SK-N-SH treated with all-trans-retinoic acid at 6 μM for 48 hours (cell line): ENCODE measurements at regions not wholly inside any gene's neighbourhood (a gene's known extent, or its start where the extent isn't known, plus 50 kb on each side); places are given as distances from the start of the nearest gene placed in this dataset.

Source experiments
- ATAC-seq: fragments of 200-7000 bp; cut with Tn5 transposase; 3 replicates; pipeline ENCODE4 v1.9.1; 2020; ENCODE audit warnings: mild to moderate bottlenecking, moderate library complexity
- ARNTL ChIP-seq: fragments of 450-650 bp; formaldehyde crosslinking; IDR thresholded peaks from 2 replicates; pipeline ENCODE4 v1.5.0; 2020; ENCODE audit warnings: low read depth, mild to moderate bottlenecking, moderate library complexity, borderline replicate concordance
- BACH2 ChIP-seq: fragments of 250-450 bp; sonication (Bioruptor Pico); IDR thresholded peaks from 2 replicates; pipeline ENCODE4 v1.9.0; 2021; ENCODE audit warnings: mild to moderate bottlenecking, borderline replicate concordance
- ESRRG ChIP-seq: fragments of 250-450 bp; sonication (Bioruptor Pico); IDR thresholded peaks from 2 replicates; pipeline ENCODE4 v1.6.1; 2021; ENCODE audit warnings: mild to moderate bottlenecking
- GLIS3 ChIP-seq: fragments of 250-450 bp; sonication (Bioruptor Pico); IDR thresholded peaks from 2 replicates; pipeline ENCODE4 v1.5.0; 2020; ENCODE audit warnings: mild to moderate bottlenecking, moderate library complexity
- ISL1 ChIP-seq: fragments of 250-450 bp; sonication (Bioruptor Pico); IDR thresholded peaks from 2 replicates; pipeline ENCODE4 v2.1.2; 2022; ENCODE audit warnings: mild to moderate bottlenecking, moderate library complexity
- OSR1 ChIP-seq: fragments of 250-450 bp; sonication (Bioruptor Pico); IDR thresholded peaks from 2 replicates; pipeline ENCODE4 v1.8.0; 2022; ENCODE audit warnings: moderate library complexity, mild to moderate bottlenecking, inconsistent platforms
- PPARA ChIP-seq: fragments of 250-450 bp; sonication (Bioruptor Pico); IDR thresholded peaks from 2 replicates; pipeline ENCODE4 v1.5.0; 2020; ENCODE audit warnings: mild to moderate bottlenecking, borderline replicate concordance
- RARB ChIP-seq: fragments of 250-450 bp; sonication (Bioruptor Pico); IDR thresholded peaks from 2 replicates; pipeline ENCODE4 v1.8.0; 2021; ENCODE audit warnings: mild to moderate bottlenecking, moderate library complexity
- SNAI2 ChIP-seq: fragments of 250-450 bp; sonication (Bioruptor Pico); IDR thresholded peaks from 2 replicates; pipeline ENCODE4 v1.5.0; 2020; ENCODE audit warnings: mild to moderate bottlenecking, moderate library complexity
- TCF4 ChIP-seq: fragments of 250-450 bp; sonication (Bioruptor Pico); IDR thresholded peaks from 2 replicates; pipeline ENCODE4 v1.8.0; 2021; ENCODE audit warnings: mild to moderate bottlenecking, moderate library complexity, borderline replicate concordance
- TOX ChIP-seq: fragments of 250-450 bp; sonication (Bioruptor Pico); IDR thresholded peaks from 2 replicates; pipeline ENCODE4 v1.8.0; 2021; ENCODE audit warnings: mild to moderate bottlenecking, moderate library complexity, borderline replicate concordance
- ZC3H10 ChIP-seq: fragments of 250-450 bp; sonication (Bioruptor Pico); IDR thresholded peaks from 2 replicates; pipeline ENCODE4 v1.5.1; 2021; ENCODE audit warnings: mild to moderate bottlenecking, moderate library complexity
- ZFP3 ChIP-seq: fragments of 250-450 bp; sonication (Bioruptor Pico); IDR thresholded peaks from 2 replicates; pipeline ENCODE4 v1.5.0; 2020; ENCODE audit warnings: mild to moderate bottlenecking, moderate library complexity
- ZFP30 ChIP-seq: fragments of 450-650 bp; formaldehyde crosslinking; IDR thresholded peaks from 2 replicates; pipeline ENCODE4 v1.5.0; 2022; ENCODE audit warnings: mild to moderate bottlenecking, moderate library complexity
- ZNF565 ChIP-seq: fragments of 450-650 bp; formaldehyde crosslinking; conservative IDR thresholded peaks from 2 replicates; pipeline ENCODE4 v1.5.0; 2020; ENCODE audit warnings: low read depth, mild to moderate bottlenecking, moderate library complexity
- ZNF70 ChIP-seq: fragments of 450-650 bp; formaldehyde crosslinking; IDR thresholded peaks from 2 replicates; pipeline ENCODE4 v1.5.0; 2020; ENCODE audit warnings: mild to moderate bottlenecking, moderate library complexity
- ZNF8 ChIP-seq: fragments of 450-650 bp; formaldehyde crosslinking; IDR thresholded peaks from 2 replicates; pipeline ENCODE4 v1.5.0; 2020; ENCODE audit warnings: mild to moderate bottlenecking, moderate library complexity
- TF ChIP-seq, protein P1 (sequence below): fragments of 250-450 bp; sonication (Bioruptor Pico); IDR thresholded peaks from 2 replicates; pipeline ENCODE4 v1.5.0; 2020; ENCODE audit warnings: mild to moderate bottlenecking, moderate library complexity
- TF ChIP-seq, protein P2 (sequence below): fragments of 250-450 bp; sonication (Bioruptor Pico); IDR thresholded peaks from 2 replicates; pipeline ENCODE4 v1.8.0; 2020; ENCODE audit warnings: mild to moderate bottlenecking, moderate library complexity, borderline replicate concordance
- TF ChIP-seq, protein P3 (sequence below): fragments of 250-450 bp; sonication (Bioruptor Pico); IDR thresholded peaks from 2 replicates; pipeline ENCODE4 v1.5.1; 2021; ENCODE audit warnings: mild to moderate bottlenecking, moderate library complexity
- TF ChIP-seq, protein P4 (sequence below): fragments of 250-450 bp; sonication (Bioruptor Pico); IDR thresholded peaks from 2 replicates; pipeline ENCODE4 v1.5.1; 2020; ENCODE audit warnings: low read depth, mild to moderate bottlenecking, moderate library complexity
- TF ChIP-seq, protein P5 (sequence below): fragments of 250-450 bp; sonication (Bioruptor Pico); IDR thresholded peaks from 2 replicates; pipeline ENCODE4 v1.8.0; 2021; ENCODE audit warnings: low read depth, mild to moderate bottlenecking, moderate library complexity, borderline replicate concordance

DNA sequence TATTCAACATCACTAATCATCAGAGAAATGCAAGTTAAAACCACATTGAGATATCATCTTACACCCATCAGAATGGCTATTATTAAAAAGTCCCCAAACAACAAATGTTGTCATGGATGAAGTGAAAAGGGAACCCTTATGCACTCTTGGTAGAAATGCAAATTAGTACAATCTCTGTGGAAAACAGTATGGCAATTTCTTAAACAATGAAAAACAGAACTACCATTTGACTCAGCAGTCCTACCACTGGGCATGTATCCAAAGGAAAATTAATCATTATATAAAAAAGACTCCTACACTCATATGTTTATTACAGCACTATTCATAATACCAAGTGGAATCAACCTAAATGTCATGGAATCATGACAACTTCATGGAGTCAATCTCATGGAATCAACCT lies 611.3 kb upstream of the GJE1 start:
- ATAC-seq = no peak
- TF ChIP-seq ZFP30 (CRISPR knock-in tag) (no peak), ESRRG (CRISPR knock-in tag) (no peak), ZC3H10 (CRISPR knock-in tag) (no peak), ZNF70 (CRISPR knock-in tag) (no peak), RARB (CRISPR knock-in tag) (no peak), TOX (CRISPR knock-in tag) (no peak), ISL1 (CRISPR knock-in tag) (no peak), PPARA (CRISPR knock-in tag) (no peak), SNAI2 (CRISPR knock-in tag) (no peak), ZNF8 (no peak), TCF4 (CRISPR knock-in tag) (no peak), ZFP3 (CRISPR knock-in tag) (no peak), OSR1 (CRISPR knock-in tag) (no peak)
- TF ChIP-seq, protein P1, sequence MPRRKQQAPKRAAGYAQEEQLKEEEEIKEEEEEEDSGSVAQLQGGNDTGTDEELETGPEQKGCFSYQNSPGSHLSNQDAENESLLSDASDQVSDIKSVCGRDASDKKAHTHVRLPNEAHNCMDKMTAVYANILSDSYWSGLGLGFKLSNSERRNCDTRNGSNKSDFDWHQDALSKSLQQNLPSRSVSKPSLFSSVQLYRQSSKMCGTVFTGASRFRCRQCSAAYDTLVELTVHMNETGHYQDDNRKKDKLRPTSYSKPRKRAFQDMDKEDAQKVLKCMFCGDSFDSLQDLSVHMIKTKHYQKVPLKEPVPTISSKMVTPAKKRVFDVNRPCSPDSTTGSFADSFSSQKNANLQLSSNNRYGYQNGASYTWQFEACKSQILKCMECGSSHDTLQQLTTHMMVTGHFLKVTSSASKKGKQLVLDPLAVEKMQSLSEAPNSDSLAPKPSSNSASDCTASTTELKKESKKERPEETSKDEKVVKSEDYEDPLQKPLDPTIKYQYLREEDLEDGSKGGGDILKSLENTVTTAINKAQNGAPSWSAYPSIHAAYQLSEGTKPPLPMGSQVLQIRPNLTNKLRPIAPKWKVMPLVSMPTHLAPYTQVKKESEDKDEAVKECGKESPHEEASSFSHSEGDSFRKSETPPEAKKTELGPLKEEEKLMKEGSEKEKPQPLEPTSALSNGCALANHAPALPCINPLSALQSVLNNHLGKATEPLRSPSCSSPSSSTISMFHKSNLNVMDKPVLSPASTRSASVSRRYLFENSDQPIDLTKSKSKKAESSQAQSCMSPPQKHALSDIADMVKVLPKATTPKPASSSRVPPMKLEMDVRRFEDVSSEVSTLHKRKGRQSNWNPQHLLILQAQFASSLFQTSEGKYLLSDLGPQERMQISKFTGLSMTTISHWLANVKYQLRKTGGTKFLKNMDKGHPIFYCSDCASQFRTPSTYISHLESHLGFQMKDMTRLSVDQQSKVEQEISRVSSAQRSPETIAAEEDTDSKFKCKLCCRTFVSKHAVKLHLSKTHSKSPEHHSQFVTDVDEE (CRISPR knock-in tag) = no peak
- TF ChIP-seq, protein P2, sequence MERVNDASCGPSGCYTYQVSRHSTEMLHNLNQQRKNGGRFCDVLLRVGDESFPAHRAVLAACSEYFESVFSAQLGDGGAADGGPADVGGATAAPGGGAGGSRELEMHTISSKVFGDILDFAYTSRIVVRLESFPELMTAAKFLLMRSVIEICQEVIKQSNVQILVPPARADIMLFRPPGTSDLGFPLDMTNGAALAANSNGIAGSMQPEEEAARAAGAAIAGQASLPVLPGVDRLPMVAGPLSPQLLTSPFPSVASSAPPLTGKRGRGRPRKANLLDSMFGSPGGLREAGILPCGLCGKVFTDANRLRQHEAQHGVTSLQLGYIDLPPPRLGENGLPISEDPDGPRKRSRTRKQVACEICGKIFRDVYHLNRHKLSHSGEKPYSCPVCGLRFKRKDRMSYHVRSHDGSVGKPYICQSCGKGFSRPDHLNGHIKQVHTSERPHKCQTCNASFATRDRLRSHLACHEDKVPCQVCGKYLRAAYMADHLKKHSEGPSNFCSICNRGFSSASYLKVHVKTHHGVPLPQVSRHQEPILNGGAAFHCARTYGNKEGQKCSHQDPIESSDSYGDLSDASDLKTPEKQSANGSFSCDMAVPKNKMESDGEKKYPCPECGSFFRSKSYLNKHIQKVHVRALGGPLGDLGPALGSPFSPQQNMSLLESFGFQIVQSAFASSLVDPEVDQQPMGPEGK (CRISPR knock-in tag) = no peak
- TF ChIP-seq, protein P3, sequence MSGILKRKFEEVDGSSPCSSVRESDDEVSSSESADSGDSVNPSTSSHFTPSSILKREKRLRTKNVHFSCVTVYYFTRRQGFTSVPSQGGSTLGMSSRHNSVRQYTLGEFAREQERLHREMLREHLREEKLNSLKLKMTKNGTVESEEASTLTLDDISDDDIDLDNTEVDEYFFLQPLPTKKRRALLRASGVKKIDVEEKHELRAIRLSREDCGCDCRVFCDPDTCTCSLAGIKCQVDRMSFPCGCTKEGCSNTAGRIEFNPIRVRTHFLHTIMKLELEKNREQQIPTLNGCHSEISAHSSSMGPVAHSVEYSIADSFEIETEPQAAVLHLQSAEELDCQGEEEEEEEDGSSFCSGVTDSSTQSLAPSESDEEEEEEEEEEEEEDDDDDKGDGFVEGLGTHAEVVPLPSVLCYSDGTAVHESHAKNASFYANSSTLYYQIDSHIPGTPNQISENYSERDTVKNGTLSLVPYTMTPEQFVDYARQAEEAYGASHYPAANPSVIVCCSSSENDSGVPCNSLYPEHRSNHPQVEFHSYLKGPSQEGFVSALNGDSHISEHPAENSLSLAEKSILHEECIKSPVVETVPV (CRISPR knock-in tag) = no peak
- TF ChIP-seq, protein P4, sequence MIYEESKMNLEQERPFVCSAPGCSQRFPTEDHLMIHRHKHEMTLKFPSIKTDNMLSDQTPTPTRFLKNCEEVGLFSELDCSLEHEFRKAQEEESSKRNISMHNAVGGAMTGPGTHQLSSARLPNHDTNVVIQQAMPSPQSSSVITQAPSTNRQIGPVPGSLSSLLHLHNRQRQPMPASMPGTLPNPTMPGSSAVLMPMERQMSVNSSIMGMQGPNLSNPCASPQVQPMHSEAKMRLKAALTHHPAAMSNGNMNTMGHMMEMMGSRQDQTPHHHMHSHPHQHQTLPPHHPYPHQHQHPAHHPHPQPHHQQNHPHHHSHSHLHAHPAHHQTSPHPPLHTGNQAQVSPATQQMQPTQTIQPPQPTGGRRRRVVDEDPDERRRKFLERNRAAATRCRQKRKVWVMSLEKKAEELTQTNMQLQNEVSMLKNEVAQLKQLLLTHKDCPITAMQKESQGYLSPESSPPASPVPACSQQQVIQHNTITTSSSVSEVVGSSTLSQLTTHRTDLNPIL (CRISPR knock-in tag) = no peak

DNA sequence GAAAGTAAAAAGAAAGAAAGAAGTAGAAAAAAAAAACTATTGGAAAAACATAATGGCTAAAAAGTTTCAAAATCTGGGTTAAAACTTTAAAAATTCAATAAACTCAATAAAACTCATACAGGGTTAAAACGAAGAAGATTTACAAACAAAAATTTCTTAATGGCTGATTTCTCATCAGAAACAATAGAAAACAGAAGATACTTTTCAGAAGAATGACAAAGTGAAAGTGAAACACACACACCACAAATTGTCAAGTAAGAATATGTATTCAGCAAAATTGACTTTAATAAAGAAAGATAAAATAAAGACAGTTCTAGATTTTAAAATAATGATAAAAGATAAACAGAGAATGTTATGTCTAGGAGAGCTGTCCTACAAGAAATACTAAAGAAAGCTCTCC lies 618.9 kb upstream of the GJE1 start:
- no peak for ATAC-seq
- no peak for TF ChIP-seq TCF4 (CRISPR knock-in tag)
- no peak for TF ChIP-seq TOX (CRISPR knock-in tag)
- no peak for TF ChIP-seq ISL1 (CRISPR knock-in tag)
- TF ChIP-seq ZC3H10 (CRISPR knock-in tag) = no peak

DNA sequence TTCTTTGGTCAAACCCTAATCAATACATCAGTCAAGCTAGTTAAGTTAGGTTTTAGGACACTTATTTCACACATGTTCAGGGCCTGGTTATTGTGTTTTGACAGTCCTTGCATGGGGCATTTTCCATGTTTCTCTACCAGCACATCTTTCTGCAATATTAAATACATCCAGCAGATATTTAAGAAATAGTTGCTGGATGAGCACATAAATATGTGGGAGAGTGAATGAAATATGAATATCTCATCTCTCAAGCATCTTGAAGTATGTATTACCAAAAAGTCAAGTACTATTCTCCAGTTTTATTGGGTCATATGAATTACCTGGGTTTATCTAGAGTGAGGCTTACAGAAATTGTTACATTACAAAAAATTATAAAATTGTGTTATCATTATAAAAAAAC lies 621.9 kb upstream of the GJE1 start:
- ATAC-seq = peak; percentile 65
- no peak for TF ChIP-seq ZNF8
- no peak for TF ChIP-seq GLIS3 (CRISPR knock-in tag)
- TF ChIP-seq BACH2 (CRISPR knock-in tag) = no peak
- no peak for TF ChIP-seq SNAI2 (CRISPR knock-in tag)
- TF ChIP-seq, protein P5, sequence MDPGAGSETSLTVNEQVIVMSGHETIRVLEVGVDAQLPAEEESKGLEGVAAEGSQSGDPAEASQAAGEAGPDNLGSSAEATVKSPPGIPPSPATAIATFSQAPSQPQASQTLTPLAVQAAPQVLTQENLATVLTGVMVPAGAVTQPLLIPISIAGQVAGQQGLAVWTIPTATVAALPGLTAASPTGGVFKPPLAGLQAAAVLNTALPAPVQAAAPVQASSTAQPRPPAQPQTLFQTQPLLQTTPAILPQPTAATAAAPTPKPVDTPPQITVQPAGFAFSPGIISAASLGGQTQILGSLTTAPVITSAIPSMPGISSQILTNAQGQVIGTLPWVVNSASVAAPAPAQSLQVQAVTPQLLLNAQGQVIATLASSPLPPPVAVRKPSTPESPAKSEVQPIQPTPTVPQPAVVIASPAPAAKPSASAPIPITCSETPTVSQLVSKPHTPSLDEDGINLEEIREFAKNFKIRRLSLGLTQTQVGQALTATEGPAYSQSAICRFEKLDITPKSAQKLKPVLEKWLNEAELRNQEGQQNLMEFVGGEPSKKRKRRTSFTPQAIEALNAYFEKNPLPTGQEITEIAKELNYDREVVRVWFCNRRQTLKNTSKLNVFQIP (CRISPR knock-in tag) = no peak
- TF ChIP-seq, protein P2 (CRISPR knock-in tag) = no peak
- TF ChIP-seq PPARA (CRISPR knock-in tag) = no peak
- no peak for TF ChIP-seq OSR1 (CRISPR knock-in tag)
- TF ChIP-seq ARNTL (CRISPR knock-in tag) = no peak
- TF ChIP-seq TOX (CRISPR knock-in tag) = no peak
- no peak for TF ChIP-seq ZNF70 (CRISPR knock-in tag)
- TF ChIP-seq, protein P3 (CRISPR knock-in tag) = no peak
- no peak for TF ChIP-seq ZC3H10 (CRISPR knock-in tag)
- no peak for TF ChIP-seq RARB (CRISPR knock-in tag)
- TF ChIP-seq ZNF565 (CRISPR knock-in tag) = no peak
- no peak for TF ChIP-seq TCF4 (CRISPR knock-in tag)
